Thyroid gland (tissue), 4 donors: ENCODE measurements at regions not wholly inside any gene's neighbourhood (a gene's known extent, or its start where the extent isn't known, plus 50 kb on each side); places are given as distances from the start of the nearest gene placed in this dataset.

Source experiments
- CTCF ChIP-seq, 6 experiments: fragments of 200-600 bp in 3 of 6; fragments of 450-650 bp in 3 of 6; sonication (generic) in 3 of 6; IDR thresholded peaks; one replicate each; pipeline ENCODE4 v1.5.1; 2016 to 2019; ENCODE audit warnings: antibody characterized with exemption in 6 of 6, mild to moderate bottlenecking in 2 of 6, inconsistent platforms in 1 of 6, moderate library complexity in 1 of 6
- POLR2A ChIP-seq, 2 donors: fragments of 450-650 bp; IDR thresholded peaks; one replicate each; pipeline ENCODE4 v1.6.1; 2017; ENCODE audit warnings: antibody characterized with exemption in 2 of 2, mild to moderate bottlenecking in 2 of 2, moderate library complexity in 1 of 2

- TF ChIP-seq CTCF (IDR thresholded peaks at IDR 0.05) = no peak
- no peak for TF ChIP-seq POLR2A (IDR thresholded peaks at IDR 0.05)
Observed at GRCh38 chr3:181790561-181790960, 78.8 kb downstream of the SOX2 start.
